B cell (primary cell): ENCODE measurements at regions not wholly inside any gene's neighbourhood (a gene's known extent, or its start where the extent isn't known, plus 50 kb on each side); places are given as distances from the start of the nearest gene placed in this dataset.

ENCODE experiments used
- CTCF ChIP-seq: fragments of 200-600 bp; IDR thresholded peaks from one replicate; pipeline ENCODE4 v1.8.0; 2022; ENCODE audit warnings: antibody characterized with exemption, mild to moderate bottlenecking
- EZH2 ChIP-seq: IDR thresholded peaks from 2 replicates; pipeline ENCODE4 v1.6.1; 2012; ENCODE audit warnings: borderline replicate concordance, low read depth, mild to moderate bottlenecking, moderate library complexity, low read length; ENCODE audit not compliant: insufficient read depth, poor library complexity, severe bottlenecking

GRCh38 chr2:234412726-234413125 is 84.2 kb downstream of the ARL4C start:
- TF ChIP-seq CTCF = no peak
- no peak for TF ChIP-seq EZH2
